HPDE6-E6E7 (cell line): ENCODE measurements at regions not wholly inside any gene's neighbourhood (a gene's known extent, or its start where the extent isn't known, plus 50 kb on each side); places are given as distances from the start of the nearest gene placed in this dataset.
"Not testable (repeated sequence)": the region's sequence is repeated elsewhere in the genome, so short reads cannot be mapped to it uniquely, and the experiment has no call there.

Experiments
- DNase-seq: peaks from one replicate; pipeline ENCODE4 v3.0.0; 2011; ENCODE audit warnings: missing footprints; ENCODE audit errors: extremely low spot score

DNA sequence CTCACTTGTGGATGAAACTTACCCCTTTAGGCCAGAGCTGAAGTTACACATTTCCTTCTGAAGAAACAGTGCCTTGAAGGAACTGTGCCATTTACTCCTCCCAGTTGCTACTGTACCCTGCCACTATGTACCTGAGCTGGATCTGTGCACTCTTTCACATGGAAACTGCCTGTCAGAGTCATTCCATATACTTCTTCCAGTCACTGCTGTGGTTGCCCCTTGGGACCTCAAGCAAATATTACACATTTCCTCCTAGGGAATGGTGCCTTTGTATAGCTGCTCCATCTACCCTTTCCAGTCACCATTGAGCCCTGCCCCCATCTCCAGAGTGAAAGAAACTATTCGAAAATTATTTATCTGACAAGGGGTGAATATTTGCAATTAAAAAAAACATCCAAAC, 1328.3 kb downstream of the TECRL start:
- DNase-seq: no peak

DNA sequence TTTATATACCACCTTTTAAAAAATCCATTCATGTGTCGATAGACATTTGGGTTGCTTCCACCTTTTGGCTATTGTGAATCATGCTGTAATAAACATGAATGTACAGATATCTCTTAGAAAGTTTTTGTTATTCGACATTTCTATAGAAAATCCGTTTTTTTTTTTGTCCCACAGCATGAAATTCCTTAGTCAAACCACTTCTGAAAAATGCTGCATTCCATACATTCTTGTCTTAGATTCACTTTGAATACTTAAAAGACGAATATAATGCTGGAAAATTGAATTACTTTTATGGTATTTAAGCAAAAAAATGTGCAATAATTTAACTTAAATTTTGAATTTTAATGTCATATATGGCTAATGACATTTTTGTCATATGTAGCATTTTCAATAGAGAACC, 1345.5 kb downstream of the TECRL start:
- no peak for DNase-seq

DNA sequence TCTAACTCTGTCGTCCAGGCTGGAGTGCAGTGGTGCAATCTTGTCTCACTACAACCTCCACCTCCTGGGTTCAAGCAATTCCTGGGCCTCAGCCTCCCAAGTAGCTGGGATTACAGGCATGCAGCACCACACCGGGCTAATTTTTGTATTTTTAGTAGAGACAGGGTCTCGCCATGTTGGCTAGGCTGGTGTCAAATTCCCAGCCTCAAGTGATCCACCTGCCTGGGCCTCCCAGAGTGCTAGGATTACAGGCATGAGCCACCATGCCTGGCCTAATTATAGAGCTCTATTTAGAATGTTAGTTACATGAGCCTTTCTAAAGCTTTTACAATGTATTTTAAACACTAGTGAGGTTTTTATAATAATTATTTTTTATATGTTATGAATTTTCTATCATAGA, 1346.4 kb downstream of the TECRL start:
- not testable (repeated sequence) for DNase-seq

DNA sequence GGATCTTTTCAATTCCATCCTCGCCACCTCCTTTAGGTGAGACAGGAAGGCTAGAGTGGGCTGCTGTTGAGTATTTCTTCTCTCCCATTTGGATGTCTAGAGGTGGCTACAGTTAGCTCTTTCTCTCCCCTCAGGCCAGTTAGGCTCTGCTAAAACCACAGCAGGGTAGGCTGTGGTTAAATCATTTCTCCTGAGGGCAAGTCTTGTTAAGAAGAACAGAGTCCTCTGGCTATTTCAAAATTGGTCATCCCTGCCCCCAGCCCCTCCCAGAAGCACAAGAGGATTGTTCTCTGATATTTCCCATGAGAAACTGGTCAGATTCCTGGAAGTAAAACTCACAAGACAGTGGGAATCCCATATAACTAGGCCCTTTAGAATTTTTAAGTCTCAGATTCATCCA, 1359.5 kb downstream of the TECRL start:
- no peak for DNase-seq

DNA sequence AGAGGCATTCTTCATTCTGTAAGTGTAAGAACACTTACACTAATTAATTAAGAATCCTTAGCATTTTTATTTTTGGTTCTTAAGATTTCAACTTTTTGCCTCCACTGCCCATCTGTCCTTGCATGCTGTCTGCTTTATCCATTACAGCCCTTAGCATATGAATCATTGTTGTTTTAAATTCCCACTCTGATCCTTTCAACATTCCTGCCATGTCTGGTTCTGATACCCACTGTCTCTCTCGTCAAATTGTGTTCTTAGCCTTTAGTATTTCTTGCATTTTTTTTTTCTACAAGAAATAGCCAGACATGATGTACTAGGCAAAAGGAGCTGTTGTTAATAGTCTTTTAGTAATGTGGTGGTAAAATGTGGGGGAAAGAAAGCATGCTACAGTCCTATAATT, 1360.0 kb downstream of the TECRL start:
- DNase-seq: no peak

DNA sequence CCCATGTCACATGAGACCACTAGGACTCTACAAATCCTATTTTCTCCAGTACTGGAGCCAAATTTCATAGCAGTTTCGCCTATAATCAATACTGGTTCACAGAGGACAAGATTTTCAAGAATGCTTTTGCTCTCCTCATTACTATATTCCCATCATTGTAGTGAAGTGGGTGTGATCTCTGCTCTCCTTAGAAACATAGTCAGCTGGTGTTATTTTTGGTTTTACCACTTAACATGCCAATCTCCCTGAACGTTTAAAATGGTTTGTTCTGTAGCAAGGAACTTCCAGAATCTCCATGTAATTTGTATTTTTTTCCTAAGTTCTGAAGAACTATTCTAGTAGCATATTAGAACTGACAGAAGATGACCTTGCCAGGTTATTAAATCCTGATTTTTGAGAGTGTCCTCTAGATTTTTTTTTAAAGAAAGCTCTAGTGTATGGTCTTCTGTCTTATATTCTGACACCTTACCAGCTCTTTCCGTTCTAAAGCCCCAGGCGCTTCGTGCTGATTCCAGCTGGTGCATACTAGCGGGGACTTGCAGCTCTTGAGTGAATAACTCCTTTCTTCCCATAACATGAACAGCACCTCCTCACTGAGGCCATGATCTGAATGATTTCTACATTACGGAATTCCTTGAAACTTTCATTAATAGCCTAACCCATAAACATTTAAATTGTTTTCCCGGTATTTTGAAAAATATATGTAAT, 1372.9 kb downstream of the TECRL start:
- no peak for DNase-seq

DNA sequence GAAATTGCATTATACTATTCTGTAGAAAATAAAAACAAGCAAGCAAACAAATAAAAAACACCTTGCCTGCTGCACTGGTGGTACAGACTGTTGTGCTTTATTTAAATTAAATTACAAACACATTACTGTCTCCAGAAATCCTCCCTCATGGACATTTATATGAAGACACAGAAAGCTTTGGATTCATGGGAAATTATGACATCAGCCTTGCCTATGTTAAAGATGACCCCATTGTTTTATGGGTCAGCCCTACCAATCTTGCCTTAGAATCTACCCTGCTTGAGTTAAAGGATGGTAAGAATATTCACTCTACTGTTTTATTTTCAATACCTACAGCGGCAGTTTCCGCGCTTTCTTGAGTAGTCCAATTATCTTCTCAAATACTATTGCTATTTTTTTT, 1379.9 kb downstream of the TECRL start:
- no peak for DNase-seq

DNA sequence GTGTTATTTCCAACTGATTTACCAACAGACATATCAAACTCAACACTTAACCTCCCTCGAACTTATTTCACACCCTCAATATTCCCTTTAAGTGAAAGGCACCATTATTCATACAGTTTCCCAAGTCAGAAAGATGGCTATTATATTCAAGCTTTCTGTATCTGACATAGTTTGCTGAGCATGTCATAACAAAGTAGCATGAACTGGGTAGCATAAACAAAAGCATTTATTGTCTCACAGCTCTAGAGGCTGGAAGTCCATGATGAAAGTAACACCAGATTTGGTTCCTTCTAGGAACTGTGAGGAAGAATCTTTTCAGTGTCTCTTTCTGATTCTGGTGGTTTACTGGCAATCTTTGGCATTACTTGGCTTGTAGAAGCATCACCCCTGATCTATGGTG, 1388.6 kb downstream of the TECRL start:
- DNase-seq: no peak

DNA sequence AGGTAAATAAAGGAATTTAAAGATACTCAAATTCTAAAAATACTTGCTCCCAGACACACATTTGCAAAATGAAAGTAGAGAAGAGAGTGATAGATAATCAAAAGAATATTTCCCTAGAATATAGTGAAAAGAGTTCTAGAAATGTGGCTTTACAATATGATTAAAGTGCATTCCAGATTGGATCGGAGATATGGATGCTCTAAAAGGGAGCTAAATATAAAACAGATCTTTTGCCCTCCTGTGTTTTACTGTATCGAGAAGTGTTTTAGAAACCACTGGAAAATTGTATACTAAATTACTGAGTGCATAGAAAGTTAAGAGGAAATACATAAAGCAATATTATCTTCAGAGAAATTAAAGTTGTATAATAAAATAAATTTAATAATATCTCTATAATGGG, 1392.0 kb downstream of the TECRL start:
- DNase-seq: no peak

DNA sequence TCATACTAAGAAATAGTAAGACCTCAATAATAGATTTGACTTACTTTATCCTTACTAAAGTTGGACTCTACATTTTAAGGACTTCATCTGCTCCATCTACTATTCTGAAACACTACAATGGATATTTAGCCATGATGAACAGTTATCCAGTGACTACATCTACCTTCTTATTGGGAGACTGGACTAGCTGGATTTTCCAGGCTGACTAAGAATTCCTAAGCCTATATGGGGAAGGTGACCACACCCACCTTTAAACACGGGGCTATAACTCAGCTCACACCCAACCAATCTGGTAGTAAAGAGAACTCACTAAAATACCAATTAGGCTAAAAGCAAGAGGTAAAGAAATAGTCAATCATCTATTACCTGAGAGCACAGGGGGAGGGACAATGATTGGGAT, 1438.4 kb downstream of the TECRL start:
- DNase-seq: no peak

DNA sequence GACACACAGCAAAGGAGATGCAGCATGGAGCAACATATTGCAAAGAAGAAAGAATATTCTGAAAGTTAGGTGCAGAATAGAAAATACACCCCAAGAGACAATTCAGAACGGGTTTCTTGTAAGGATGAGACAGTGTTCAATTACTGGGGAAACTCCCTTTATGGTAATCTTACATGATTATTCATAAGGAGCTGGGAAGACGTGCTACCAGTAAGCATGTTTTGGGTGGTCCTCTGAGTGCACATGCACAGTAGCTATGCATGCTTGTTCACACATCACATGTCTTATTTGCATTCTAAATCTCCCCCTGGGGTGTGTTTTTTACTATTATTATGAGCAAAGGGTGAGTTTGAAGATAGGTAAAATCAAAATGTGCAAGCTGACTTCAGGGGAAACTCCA, 1448.8 kb downstream of the TECRL start:
- no peak for DNase-seq

DNA sequence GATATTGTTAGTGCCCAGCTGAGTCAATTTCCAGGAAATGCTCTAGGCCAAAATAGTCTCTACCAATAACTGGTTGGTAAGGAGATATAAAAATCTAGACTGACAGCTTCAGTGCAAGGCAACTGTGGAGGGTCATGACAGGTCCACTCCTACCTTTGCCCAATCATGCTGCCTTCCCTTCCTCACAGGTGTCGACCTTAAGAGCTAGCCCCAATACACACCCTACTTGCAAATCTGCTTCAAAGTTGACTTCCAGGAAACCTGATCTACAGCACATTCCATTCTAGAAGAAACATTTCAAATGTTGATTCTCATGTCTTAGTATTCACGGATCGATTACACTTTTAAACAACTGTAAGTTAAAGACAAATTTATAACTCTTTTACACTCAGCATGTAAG, 1455.5 kb downstream of the TECRL start:
- DNase-seq: no peak

DNA sequence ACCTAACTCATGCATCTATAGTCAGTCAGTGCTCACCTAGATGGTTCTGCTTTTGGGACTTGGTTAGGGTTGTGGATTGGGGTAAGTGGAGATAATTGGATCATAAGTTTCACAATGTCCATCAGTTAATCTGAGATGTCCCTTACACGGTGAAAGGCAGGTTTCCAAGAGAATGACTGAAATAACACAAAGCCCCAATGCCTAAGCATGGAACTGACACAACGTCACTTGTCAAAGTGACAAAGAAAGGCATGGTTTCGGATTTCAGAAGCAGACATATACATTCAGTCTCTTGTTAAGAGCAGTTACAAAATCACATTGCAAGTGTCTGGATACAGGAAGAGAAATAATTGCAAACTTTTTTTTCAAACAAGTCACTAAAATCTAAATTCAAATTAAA, 1456.9 kb downstream of the TECRL start:
- DNase-seq: no peak

DNA sequence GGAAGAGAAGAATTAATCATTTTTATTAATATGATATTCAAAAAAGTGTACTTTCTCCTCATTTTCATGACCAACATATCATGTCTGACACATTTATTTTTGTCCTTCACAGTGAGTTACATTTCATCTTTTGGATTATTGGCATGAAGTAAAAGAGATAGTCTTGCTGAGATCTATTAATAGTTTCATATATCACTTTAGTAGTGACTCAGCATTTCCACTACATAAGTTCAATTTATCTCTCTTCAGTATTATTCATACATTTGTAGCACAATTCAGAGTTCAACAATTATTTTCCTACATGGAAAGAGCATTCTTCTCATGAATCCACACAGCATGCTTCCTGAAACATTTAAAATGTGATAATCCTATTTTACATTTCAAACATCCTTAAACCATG, 1461.1 kb downstream of the TECRL start:
- no peak for DNase-seq

DNA sequence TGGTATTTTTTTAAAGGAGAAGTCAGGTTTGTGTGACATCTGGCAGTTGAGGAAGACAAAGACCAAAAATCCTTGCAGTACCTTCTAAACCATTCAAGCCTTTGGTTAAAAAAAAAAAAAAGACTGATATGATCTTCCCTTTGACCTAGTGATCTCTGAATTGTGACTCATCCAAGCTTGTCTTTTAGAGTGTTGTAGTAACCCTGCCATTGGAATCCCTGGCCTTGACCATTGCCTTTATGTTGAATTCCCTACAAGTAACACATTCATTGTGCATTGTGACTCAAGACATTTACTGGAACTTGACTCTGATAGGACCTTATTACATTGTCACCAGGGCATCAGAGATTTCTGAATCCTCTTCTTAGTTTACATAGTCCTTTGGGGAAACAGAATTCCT, 1469.0 kb downstream of the TECRL start:
- DNase-seq: no peak

DNA sequence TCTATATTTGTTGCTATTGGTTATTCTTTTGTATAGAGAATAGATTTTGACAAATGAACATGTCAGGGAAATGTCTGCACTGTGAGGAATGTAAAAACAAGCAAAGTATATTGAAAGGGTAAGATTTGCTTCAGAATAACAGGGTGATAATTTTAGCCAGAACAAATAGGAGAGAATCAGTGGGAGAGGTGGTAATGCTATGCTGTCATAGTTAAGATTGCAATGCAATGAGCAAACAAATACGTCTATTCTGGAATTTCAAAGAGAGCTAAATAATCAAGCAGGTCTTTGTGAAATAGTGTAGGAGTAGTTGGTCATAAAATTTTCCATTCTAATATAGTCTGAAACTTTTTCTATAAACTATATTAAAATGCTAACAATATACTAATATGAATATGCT, 1478.4 kb downstream of the TECRL start:
- DNase-seq: no peak

DNA sequence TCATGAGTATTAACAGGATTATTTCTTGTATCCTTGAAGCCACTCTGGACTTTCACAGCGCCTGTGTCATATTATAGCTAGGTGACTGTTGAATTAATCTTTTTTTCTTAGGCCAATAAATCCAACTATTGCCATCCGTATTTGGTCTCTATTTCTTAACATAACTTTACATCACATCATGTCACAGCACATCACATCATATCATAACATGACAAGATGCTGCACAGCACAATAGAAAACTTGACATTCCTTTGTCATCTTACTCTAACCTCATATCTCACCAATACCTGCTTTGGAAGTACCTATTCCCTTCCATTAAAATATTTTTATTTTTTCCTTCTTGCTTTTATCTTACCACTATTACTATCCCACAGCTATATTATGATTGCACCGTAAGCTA, 1480.8 kb downstream of the TECRL start:
- no peak for DNase-seq

DNA sequence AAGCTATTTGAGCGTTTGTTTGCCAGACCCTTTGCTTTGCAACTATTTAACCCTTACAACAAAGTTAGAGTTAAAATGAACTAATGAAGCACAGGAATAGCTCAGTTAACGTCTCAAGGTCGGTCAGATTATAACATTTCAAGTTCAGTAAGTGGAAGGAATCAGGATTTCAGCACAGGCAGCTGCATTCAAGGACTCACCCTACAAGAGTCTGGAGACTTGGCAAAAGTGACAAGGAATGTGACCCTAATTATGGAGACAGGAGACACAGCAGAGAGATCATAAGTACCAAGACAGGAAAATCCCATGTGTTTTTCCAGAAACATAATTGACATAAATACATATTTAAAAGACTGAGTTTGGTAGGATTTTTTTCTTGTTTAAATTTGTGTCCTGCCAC, 1481.7 kb downstream of the TECRL start:
- no peak for DNase-seq

DNA sequence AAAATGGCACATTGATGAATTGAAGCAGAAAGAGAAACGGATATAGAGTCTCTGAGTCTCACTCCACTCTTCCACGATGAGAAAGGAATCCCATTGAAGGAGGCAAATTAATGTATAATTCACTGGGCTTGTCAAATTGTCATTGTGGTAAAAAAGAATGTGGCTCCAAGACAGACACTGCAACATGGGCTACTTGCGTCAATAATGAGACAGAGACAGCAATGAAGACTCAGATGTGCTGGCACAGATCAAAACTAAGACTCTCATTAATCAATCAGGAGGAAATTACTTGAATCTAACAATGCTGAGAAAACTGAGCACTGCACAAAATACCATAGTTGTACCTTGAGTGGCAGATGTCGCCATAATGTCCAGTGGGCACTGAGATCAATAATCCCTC, 1485.5 kb downstream of the TECRL start:
- DNase-seq: no peak

DNA sequence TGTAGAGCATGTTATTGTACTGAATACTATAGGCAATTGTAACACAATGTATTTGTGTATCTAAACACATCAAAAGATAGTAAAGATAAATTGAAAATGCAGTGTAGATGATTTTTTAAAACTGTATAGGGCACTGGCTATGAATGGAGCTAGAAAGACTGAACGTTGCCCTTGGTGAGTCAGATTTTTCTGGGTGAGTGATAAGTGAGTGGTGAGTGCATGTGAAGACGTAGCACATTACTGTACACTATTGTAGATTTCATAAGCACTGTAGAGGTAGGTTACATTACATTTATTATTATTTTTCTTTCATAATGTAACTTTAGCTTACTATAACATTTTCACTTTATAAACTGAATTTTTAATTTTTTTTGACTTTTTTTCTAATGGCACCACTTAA, 1491.6 kb downstream of the TECRL start:
- DNase-seq: no peak

DNA sequence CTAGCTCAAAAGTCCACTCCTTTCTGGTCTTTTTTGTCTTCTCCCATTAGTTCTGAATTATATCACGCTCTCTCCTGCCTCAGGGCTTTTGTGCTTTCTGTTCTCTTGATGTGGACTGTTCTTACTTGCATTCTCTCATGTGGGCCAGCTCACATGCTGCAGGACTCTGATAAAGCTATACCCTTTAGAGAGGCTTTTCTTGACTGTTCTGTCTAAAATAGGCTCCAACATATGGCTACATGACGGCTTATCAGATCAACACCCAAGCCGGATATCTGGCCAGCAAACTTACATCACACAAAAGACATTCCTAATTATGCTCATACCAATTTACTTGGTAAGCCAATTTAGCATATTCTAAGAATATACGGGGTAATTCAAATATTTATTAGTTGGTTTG, 1494.5 kb downstream of the TECRL start:
- no peak for DNase-seq

DNA sequence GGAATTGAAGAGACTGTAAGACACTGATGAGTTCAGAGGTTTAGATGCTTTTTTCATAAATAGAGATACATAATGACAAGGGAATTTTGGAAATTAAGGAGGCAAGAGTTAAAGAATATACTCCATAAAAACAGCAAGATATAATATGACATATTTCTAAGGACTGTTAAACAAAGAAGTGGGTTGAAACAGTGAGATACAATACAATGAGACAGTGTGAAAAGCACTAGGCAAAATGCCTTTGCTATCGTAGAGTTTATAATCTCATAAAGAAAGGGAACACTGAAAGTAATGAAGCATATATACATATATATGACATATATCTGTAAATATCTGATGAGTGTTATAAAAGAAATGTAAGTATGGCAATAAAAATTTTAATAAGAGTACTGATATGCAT, 1496.2 kb downstream of the TECRL start:
- DNase-seq: no peak

DNA sequence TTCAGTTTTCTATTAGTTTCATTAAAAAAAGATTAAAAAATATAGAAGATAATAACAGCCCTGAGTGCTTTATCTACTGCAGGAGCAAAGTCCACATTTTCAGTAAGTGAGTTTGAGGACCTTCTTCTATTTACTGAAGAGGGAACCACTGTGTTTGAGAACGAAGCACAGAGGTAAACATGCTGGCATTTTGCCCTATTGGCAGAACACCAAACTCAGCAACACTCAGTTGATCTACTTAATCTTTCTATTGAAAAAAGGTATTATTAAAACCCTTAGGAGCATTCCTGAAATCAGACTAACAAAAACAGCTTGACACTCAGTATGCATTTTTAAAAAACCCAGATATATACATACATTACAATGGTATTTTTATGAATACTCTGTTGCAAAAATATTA, 1496.7 kb downstream of the TECRL start:
- DNase-seq: no peak

DNA sequence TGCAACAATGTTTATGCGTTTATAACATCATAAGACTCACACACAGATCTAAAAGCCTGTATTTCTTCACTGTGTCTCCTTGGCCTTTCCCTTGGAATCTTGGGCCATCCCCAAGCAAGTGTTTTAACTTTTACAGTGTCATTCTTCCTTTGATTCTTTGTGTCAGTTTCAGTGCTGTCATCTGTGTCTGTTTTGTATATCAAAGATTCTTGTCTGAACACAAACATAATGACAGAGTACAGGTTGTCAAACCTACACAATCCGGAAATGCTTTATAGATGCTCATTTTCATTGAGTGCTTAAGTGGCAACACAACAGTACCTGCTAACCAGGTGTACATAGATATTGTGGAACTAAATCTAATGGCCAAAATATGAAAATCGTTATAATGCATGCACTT, 1500.0 kb downstream of the TECRL start:
- DNase-seq: no peak

DNA sequence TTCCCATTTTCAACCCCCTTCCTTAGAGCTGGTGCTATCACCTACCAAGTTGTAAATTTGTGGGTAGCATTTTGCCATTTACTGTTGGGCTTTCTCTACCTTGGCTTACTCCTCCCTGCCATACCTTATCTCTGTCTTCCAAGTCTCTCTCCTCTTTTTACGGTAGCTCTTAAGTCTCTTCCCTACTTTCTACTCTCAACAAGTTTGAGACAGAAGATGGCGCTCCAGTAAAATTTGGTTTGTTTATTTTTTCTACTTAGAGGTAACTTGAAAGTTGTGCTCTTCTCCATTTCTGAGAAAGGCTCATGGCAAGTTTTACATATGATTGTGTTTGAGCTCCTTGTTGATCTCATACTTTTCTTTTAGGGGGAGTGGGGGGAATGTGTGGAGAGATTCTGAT, 1508.1 kb downstream of the TECRL start:
- no peak for DNase-seq
